Activated CD8-positive, alpha-beta T cell treated with anti-CD3 and anti-CD28 coated beads for 36 hours (primary cell): ENCODE measurements at regions not wholly inside any gene's neighbourhood (a gene's known extent, or its start where the extent isn't known, plus 50 kb on each side); places are given as distances from the start of the nearest gene placed in this dataset.

ENCODE experiments used
- ATAC-seq: fragments of 200-7000 bp; cut with Tn5 transposase; one replicate; pipeline ENCODE4 v1.10.0; 2021; ENCODE audit warnings: mild to moderate bottlenecking, moderate library complexity
- CTCF ChIA-PET: fragments of 350-600 bp; sonication (Branson Sonifier 250); formaldehyde crosslinking; loops from one replicate; lab custom pipeline; 2021; ENCODE audit warnings: antibody characterized with exemption; lab: Charles Lee
- POLR2A ChIA-PET: fragments of 350-600 bp; sonication (Branson Sonifier 250); formaldehyde crosslinking; loops from one replicate; lab custom pipeline; 2021; ENCODE audit warnings: antibody characterized with exemption; lab: Charles Lee
- DNase-seq: peaks from one replicate; pipeline ENCODE4 v3.0.0-alpha.2; 2020
- H3K27ac Mint-ChIP-seq: one replicate; pipeline ENCODE4 v1.8.0; 2021; ENCODE audit warnings: mild to moderate bottlenecking, mixed read lengths
- H3K27me3 Mint-ChIP-seq: one replicate; pipeline ENCODE4 v1.8.0; 2021; ENCODE audit warnings: mixed read lengths
- H3K36me3 Mint-ChIP-seq: one replicate; pipeline ENCODE4 v1.8.0; 2021; ENCODE audit warnings: low read depth, mixed read lengths
- H3K4me1 Mint-ChIP-seq: one replicate; pipeline ENCODE4 v1.8.0; 2021; ENCODE audit warnings: low read depth, mixed read lengths
- H3K4me3 Mint-ChIP-seq: one replicate; pipeline ENCODE4 v1.8.0; 2021; ENCODE audit warnings: mild to moderate bottlenecking, moderate library complexity, mixed read lengths
- H3K9me3 Mint-ChIP-seq: one replicate; pipeline ENCODE4 v1.8.0; 2021; ENCODE audit warnings: mixed read lengths
- intact Hi-C: fragments of 100-400 bp; cut with micrococcal nuclease; formaldehyde crosslinking; loops from one replicate; pipeline ENCODE4 v1.10.0; 2022
- TF ChIP-seq, protein P1 (sequence below): fragments of 200-600 bp; IDR thresholded peaks from one replicate; pipeline ENCODE4 v1.8.0; 2022; ENCODE audit warnings: antibody characterized with exemption, mild to moderate bottlenecking

DNA sequence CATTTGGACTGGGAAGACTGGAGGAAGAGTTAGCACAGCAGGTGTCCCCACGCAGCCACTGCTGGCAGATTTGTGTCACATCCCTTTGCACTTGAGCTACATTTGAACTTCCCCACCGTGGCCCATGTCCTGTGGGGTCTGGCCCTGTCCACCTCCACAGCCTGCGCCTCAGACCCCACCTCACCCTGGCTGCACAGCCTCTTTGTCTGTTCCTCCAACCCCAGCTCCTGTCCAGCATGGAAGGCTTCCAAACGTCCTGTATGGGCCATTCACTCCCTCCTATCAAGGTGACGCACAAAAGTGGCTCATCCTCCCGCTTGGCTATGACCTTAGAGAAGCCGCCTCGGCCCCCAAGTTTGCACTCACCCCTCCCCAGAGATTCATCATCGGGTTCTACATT is 200.6 kb downstream of the FOXL1 start:
- Mint-ChIP-seq H3K4me3 (no peak overlapping the region), H3K9me3 (no peaks in the 10 kb centered on the region), H3K4me1 (no peaks in the 10 kb centered on the region), H3K36me3 (no peaks in the 10 kb centered on the region), H3K27me3 (no peaks in the 10 kb centered on the region), H3K27ac (no peak overlapping the region)
- intact Hi-C loops = no loop called here
- TF ChIP-seq, protein P1, sequence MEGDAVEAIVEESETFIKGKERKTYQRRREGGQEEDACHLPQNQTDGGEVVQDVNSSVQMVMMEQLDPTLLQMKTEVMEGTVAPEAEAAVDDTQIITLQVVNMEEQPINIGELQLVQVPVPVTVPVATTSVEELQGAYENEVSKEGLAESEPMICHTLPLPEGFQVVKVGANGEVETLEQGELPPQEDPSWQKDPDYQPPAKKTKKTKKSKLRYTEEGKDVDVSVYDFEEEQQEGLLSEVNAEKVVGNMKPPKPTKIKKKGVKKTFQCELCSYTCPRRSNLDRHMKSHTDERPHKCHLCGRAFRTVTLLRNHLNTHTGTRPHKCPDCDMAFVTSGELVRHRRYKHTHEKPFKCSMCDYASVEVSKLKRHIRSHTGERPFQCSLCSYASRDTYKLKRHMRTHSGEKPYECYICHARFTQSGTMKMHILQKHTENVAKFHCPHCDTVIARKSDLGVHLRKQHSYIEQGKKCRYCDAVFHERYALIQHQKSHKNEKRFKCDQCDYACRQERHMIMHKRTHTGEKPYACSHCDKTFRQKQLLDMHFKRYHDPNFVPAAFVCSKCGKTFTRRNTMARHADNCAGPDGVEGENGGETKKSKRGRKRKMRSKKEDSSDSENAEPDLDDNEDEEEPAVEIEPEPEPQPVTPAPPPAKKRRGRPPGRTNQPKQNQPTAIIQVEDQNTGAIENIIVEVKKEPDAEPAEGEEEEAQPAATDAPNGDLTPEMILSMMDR = no peak
- no peak for DNase-seq
- ChIA-PET POLR2A (no interaction called here), CTCF (no interaction called here)
- ATAC-seq = no peak

DNA sequence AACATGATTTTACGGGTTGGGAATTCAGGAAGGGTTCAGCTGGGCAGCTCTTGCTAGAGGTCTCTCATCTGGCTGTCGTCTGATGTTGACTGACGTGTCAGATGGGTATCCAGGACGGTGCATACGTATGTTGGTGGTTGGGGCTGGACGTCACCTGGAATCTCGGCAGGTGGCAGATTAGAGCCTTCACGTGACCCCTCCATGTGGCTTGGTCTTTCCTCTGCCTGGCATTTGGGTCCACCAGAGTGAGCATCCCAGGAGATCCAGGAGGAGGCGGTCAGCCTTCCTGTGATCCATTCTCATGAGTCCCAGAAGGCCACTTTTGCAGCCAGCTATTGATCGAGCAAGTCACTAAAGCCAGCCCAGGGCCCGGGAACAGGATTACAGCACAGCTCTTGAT is 202.7 kb downstream of the FOXL1 start:
- ATAC-seq (no peak), DNase-seq (no peak)
- no peaks in the 10 kb centered on the region for H3K4me1 Mint-ChIP-seq
- H3K9me3 Mint-ChIP-seq = no peaks in the 10 kb centered on the region
- ChIA-PET POLR2A (no interaction called here), CTCF (no interaction called here)
- intact Hi-C loops = no loop called here
- H3K36me3 Mint-ChIP-seq = no peaks in the 10 kb centered on the region
- no peaks in the 10 kb centered on the region for H3K27me3 Mint-ChIP-seq
- TF ChIP-seq, protein P1 = no peak
- H3K27ac Mint-ChIP-seq = no peak overlapping the region
- no peak overlapping the region for H3K4me3 Mint-ChIP-seq

DNA sequence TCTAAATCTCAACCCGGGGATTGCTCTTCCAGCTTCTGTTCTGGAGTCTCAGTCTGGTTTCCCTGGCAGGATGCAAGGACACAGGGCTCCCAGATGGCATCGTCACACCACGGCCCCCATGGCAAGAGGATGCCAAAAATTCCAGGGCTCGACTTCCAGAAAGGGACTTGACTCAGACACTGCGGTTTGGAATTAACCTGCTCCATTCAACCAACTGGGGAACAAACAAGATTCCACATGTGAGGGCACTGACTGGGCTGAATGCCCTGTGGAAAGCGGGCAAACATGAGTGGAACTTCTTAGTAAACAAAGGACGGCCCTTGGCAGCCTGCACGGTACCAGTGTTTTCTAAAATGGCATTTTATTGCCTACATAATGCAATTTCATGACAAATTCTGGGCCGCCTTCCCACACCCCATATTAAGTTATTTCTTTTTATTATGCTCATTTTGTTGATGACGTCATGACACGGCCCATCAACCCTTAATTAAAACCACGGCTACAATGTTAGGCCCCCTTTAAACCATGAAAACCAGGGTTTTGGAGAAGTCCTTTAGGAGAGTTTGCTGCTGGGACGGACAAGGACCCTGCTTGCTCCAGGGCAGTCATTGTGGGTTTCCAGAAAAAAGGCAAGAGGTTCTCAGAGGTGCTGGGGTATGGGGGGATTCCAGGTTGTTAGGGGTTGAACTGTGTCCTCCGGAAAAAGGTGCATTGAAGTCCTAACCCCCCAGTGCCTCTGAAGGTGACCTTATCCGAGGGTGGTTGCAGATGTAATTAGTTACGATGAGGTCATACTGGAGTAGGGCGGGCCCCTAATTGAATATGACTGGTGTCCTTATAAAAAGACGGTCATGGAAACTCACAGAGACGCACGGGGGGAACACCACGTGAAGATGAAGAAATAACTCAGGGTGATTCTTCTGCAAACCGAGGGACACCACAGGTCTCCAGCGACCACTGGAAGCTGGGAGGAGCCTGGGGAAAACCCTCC is 205.6 kb downstream of the FOXL1 start:
- TF ChIP-seq, protein P1 = no peak
- POLR2A ChIA-PET = no interaction called here
- no peaks in the 10 kb centered on the region for H3K36me3 Mint-ChIP-seq
- H3K4me1 Mint-ChIP-seq = no peaks in the 10 kb centered on the region
- CTCF ChIA-PET = no interaction called here
- H3K9me3 Mint-ChIP-seq = no peaks in the 10 kb centered on the region
- H3K4me3 Mint-ChIP-seq = no peak overlapping the region
- H3K27me3 Mint-ChIP-seq = peaks cover 2% of the 10 kb centered on the region
- ATAC-seq (no peak), DNase-seq (no peak)
- intact Hi-C loops = no loop called here
- H3K27ac Mint-ChIP-seq = no peak overlapping the region

DNA sequence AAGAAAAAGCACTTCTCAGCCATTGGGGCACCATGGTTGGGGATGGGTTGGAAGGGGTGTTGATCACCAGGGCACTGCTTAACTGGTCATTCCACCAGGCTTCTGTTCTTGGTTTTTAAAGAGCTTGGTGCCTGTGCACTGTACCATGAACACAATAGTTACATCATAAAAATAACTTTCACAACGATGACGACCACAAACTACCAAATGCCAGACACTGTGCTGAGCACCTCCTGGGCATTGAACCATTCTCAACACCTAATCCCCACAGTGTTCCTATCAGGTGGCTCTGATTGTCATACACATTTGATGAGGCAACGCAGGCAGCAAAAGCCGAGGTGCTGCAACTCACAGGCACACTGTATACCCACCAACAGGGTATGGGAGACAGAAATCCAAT is 208.0 kb downstream of the FOXL1 start:
- CTCF ChIA-PET = no interaction called here
- Mint-ChIP-seq H3K4me1 (no peaks in the 10 kb centered on the region), H3K27ac (no peak overlapping the region), H3K4me3 (no peak overlapping the region), H3K36me3 (no peaks in the 10 kb centered on the region), H3K27me3 (peaks cover 3% of the 10 kb centered on the region), H3K9me3 (no peaks in the 10 kb centered on the region)
- POLR2A ChIA-PET = no interaction called here
- intact Hi-C loops = no loop called here
- TF ChIP-seq, protein P1 = no peak
- ATAC-seq = no peak
- no peak for DNase-seq

DNA sequence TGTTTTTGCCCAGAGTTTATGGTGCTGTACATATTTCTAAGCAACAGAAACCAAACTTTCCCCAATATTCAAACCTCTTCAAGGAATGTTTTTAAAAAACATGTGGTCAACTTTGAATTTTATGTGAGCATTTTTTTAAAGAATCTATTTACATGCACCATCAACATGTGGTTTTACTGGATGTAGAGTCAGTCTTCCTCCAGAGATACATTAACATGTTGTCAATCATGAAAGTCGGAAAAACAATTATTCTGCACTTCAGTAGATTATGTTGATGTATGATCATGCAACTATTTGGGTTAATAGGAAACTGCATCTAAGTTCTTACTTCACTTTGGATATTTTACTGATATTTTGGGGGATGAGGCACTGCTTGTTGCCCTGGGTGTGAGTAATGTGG is 208.6 kb downstream of the FOXL1 start:
- H3K9me3 Mint-ChIP-seq = no peaks in the 10 kb centered on the region
- DNase-seq (no peak), ATAC-seq (no peak)
- POLR2A ChIA-PET = no interaction called here
- no peaks in the 10 kb centered on the region for H3K36me3 Mint-ChIP-seq
- TF ChIP-seq, protein P1 = no peak
- H3K27me3 Mint-ChIP-seq = peaks cover 3% of the 10 kb centered on the region
- CTCF ChIA-PET = no interaction called here
- intact Hi-C loops = no loop called here
- no peak overlapping the region for H3K4me3 Mint-ChIP-seq
- no peak overlapping the region for H3K27ac Mint-ChIP-seq
- no peaks in the 10 kb centered on the region for H3K4me1 Mint-ChIP-seq
